ENCODE measurements at regions not wholly inside any gene's neighbourhood (a gene's known extent, or its start where the extent isn't known, plus 50 kb on each side); places are given as distances from the start of the nearest gene placed in this dataset.

GRCh38 chr5:23157716-23158115, 304.6 kb upstream of the CDH12 start:
- no peak for ATAC-seq
- no peaks in the 10 kb centered on the region for H3F3A ChIP-seq (ENCODE audit: low read length, unreplicated experiment)
- no peak for DNase-seq
- TF ChIP-seq EZH2phosphoT487 (IDR thresholded peaks at IDR 0.05; ENCODE audit: borderline replicate concordance, low read length) (no peak), EZH2 (IDR thresholded peaks at IDR 0.05; ENCODE audit: low read length, unreplicated experiment) (no peak)
- TF ChIP-seq, protein P1, sequence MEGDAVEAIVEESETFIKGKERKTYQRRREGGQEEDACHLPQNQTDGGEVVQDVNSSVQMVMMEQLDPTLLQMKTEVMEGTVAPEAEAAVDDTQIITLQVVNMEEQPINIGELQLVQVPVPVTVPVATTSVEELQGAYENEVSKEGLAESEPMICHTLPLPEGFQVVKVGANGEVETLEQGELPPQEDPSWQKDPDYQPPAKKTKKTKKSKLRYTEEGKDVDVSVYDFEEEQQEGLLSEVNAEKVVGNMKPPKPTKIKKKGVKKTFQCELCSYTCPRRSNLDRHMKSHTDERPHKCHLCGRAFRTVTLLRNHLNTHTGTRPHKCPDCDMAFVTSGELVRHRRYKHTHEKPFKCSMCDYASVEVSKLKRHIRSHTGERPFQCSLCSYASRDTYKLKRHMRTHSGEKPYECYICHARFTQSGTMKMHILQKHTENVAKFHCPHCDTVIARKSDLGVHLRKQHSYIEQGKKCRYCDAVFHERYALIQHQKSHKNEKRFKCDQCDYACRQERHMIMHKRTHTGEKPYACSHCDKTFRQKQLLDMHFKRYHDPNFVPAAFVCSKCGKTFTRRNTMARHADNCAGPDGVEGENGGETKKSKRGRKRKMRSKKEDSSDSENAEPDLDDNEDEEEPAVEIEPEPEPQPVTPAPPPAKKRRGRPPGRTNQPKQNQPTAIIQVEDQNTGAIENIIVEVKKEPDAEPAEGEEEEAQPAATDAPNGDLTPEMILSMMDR (conservative IDR thresholded peaks at IDR 0.05; ENCODE audit: low read depth, low read length): no peak
- no peak overlapping the region for H2AFZ ChIP-seq (ENCODE audit: low read length)
- no peaks in the 10 kb centered on the region for H3K9me3 ChIP-seq (ENCODE audit: low read length)
- no peaks in the 10 kb centered on the region for H3K79me2 ChIP-seq (ENCODE audit: low read length)
- H3K4me3 ChIP-seq (ENCODE audit: low read length): no peak overlapping the region
- ChIA-PET POLR2A (ENCODE audit: unreplicated experiment) (no interaction called here), CTCF (no interaction called here)
- no TSS peak for BruUV-seq (replicated peaks)
- no peaks in the 10 kb centered on the region for H3K9me2 ChIP-seq (replicated peaks; ENCODE audit: low read length)
- H3K9ac ChIP-seq (ENCODE audit: low read length): no peak overlapping the region
- intact Hi-C loops (cut with micrococcal nuclease): no loop called here
- H4K20me1 ChIP-seq (ENCODE audit: low read length): no peaks in the 10 kb centered on the region
- H3K36me3 ChIP-seq (ENCODE audit: low read depth, low read length): no peaks in the 10 kb centered on the region
- no peaks in the 10 kb centered on the region for H3K4me1 ChIP-seq (ENCODE audit: insufficient read depth, low read length)
- no peaks in the 10 kb centered on the region for H3K27me3 ChIP-seq (ENCODE audit: low read length)
- H3K27ac ChIP-seq (ENCODE audit: low read length): no peak overlapping the region
- no peak overlapping the region for H3K4me2 ChIP-seq (ENCODE audit: low read length)

GRCh38 chr5:23157169-23157568, 304.0 kb upstream of the CDH12 start:
- no peaks in the 10 kb centered on the region for H3F3A ChIP-seq (ENCODE audit: low read length, unreplicated experiment)
- no peaks in the 10 kb centered on the region for H4K20me1 ChIP-seq (ENCODE audit: low read length)
- no peaks in the 10 kb centered on the region for H3K27me3 ChIP-seq (ENCODE audit: low read length)
- ChIA-PET POLR2A (ENCODE audit: unreplicated experiment) (no interaction called here), CTCF (no interaction called here)
- H3K27ac ChIP-seq (ENCODE audit: low read length): no peak overlapping the region
- TF ChIP-seq EZH2phosphoT487 (IDR thresholded peaks at IDR 0.05; ENCODE audit: borderline replicate concordance, low read length) (no peak), EZH2 (IDR thresholded peaks at IDR 0.05; ENCODE audit: low read length, unreplicated experiment) (no peak)
- TF ChIP-seq, protein P1 (conservative IDR thresholded peaks at IDR 0.05; ENCODE audit: low read depth, low read length): no peak
- H3K4me2 ChIP-seq (ENCODE audit: low read length): no peak overlapping the region
- BruUV-seq (replicated peaks): no TSS peak
- H3K36me3 ChIP-seq (ENCODE audit: low read depth, low read length): no peaks in the 10 kb centered on the region
- H3K9me3 ChIP-seq (ENCODE audit: low read length): no peaks in the 10 kb centered on the region
- H3K9me2 ChIP-seq (replicated peaks; ENCODE audit: low read length): no peaks in the 10 kb centered on the region
- intact Hi-C loops (cut with micrococcal nuclease): no loop called here
- no peaks in the 10 kb centered on the region for H3K4me1 ChIP-seq (ENCODE audit: insufficient read depth, low read length)
- ATAC-seq (no peak), DNase-seq (no peak)
- no peak overlapping the region for H3K4me3 ChIP-seq (ENCODE audit: low read length)
- no peak overlapping the region for H3K9ac ChIP-seq (ENCODE audit: low read length)
- H2AFZ ChIP-seq (ENCODE audit: low read length): no peak overlapping the region
- no peaks in the 10 kb centered on the region for H3K79me2 ChIP-seq (ENCODE audit: low read length)

DNA sequence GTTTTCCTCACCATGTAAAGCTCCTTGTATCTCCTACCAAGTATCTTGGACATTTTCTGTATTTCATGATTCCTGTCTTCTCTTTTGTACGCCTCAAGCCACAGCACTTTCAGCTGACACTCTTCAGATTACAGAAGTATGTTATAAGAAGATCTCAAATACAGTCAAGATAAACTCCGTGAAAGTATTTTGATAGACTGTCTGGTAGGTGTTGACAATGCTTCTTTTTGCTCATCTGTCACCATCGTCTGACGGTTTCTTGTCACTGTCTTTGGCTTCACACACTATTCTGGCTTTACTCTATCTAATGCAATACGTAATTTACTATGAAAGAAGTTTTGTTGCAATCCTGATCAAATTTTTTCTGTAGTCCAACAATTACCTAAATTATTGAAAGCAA, 294.5 kb upstream of the CDH12 start:
- Histone ChIP-seq H3K4me3 (ENCODE audit: low read length) (no peak overlapping the region), H3K27ac (ENCODE audit: low read length) (no peak overlapping the region), H3K36me3 (ENCODE audit: low read depth, low read length) (no peaks in the 10 kb centered on the region), H3K4me2 (ENCODE audit: low read length) (no peak overlapping the region), H3K9me2 (replicated peaks; ENCODE audit: low read length) (no peaks in the 10 kb centered on the region), H3K27me3 (ENCODE audit: low read length) (no peaks in the 10 kb centered on the region), H3F3A (ENCODE audit: low read length, unreplicated experiment) (no peaks in the 10 kb centered on the region), H4K20me1 (ENCODE audit: low read length) (no peaks in the 10 kb centered on the region), H3K79me2 (ENCODE audit: low read length) (no peaks in the 10 kb centered on the region), H3K9me3 (ENCODE audit: low read length) (no peaks in the 10 kb centered on the region), H2AFZ (ENCODE audit: low read length) (no peak overlapping the region), H3K9ac (ENCODE audit: low read length) (no peak overlapping the region), H3K4me1 (ENCODE audit: insufficient read depth, low read length) (no peaks in the 10 kb centered on the region)
- CTCF ChIA-PET: no interaction called here
- DNase-seq: no peak
- no peak for ATAC-seq
- TF ChIP-seq, protein P1 (conservative IDR thresholded peaks at IDR 0.05; ENCODE audit: low read depth, low read length): no peak
- TF ChIP-seq EZH2 (IDR thresholded peaks at IDR 0.05; ENCODE audit: low read length, unreplicated experiment): no peak
- TF ChIP-seq EZH2phosphoT487 (IDR thresholded peaks at IDR 0.05; ENCODE audit: borderline replicate concordance, low read length): no peak
- POLR2A ChIA-PET (ENCODE audit: unreplicated experiment): no interaction called here
- intact Hi-C loops (cut with micrococcal nuclease): no loop called here
- no TSS peak for BruUV-seq (replicated peaks)

All from PC-3 (cell line).